ENCODE measurements at regions not wholly inside any gene's neighbourhood (a gene's known extent, or its start where the extent isn't known, plus 50 kb on each side); places are given as distances from the start of the nearest gene placed in this dataset.

GRCh38 chrX:149274516-149275105, 230.5 kb downstream of the IDS start:
- DNase-seq (ENCODE audit: low read depth), result no peak

GRCh38 chrX:149272690-149273463, 232.2 kb downstream of the IDS start:
- DNase-seq (ENCODE audit: low read depth), result no peak

GRCh38 chrX:149267878-149268813, 237.0 kb downstream of the IDS start:
- DNase-seq (ENCODE audit: low read depth), result no peak

DNA sequence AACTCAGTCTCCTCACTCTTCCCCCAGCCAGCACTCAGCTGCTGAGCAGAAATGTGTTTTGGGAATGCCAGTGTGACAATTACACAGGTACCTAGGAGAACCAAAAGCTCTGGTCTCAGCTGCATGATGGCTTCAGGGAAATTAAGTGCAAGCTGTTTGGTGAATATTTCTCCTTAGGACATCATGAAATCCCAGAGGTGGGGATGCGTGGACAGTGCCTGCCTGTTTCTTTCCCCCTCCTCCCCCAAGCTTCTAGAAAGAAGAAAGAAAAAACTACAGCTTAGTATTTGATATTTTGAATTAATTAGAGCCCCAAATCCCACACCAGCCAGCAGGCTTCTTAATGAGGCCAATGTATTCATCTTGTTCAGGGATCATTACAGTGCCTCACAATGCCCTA, 243.0 kb downstream of the IDS start:
- no peak for DNase-seq (ENCODE audit: low read depth)

- DNase-seq (ENCODE audit: low read depth), result no peak
Measured at GRCh38 chrX:149259241-149259640, 245.9 kb downstream of the IDS start.

GRCh38 chrX:149255860-149256259, 249.2 kb downstream of the IDS start:
- DNase-seq (ENCODE audit: low read depth), result no peak

DNA sequence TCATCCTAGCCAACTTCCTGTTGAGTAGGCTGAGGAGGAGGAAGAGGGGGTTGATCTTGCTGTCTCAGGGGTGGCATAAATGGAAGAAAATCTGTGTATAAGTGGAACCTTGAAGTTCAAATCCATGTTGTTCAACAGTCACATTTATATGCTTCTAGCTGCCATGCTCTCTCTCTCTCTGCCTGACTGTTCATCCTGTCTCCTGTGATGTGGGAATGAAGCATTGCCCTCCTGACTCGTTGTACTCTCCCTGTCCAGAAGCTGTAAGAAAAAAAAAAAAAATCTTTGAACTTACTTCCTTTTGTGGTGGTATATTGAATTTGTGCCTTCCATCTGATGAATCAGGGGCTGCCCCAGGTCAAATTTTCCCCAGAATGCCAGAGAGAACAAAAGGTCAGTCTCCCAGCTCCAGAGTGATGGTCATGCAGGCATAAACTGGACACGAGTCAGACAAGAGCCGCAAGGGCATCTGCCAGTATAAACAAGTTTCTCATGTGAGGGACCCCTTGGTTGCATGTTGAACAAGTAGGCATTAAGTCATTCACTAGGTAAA, 257.0 kb downstream of the IDS start:
- no peak for DNase-seq (ENCODE audit: low read depth)

- no peak for DNase-seq (ENCODE audit: low read depth)
Measured at GRCh38 chrX:149230689-149231088, 274.4 kb downstream of the IDS start.

DNA sequence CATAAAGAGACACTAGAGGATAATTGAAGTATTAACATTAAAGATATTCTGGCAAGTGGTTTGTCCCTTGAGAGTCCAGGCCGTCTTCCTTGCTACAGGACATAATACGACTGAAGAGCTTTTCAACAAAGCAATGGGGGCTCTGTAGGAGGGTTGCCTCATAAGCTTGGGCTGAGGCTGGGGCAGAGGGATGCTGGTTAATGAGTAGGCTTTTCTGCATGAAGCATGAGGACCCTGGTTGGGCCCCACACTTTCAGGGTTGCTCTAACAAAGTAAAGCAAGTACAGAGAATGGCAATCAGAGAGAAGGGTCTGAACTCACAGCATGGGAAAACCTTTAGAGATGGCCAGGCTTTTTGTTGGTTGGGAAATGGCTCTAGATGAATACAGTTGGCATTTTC, 281.3 kb downstream of the IDS start:
- DNase-seq (ENCODE audit: low read depth), result no peak

- no peak for DNase-seq (ENCODE audit: low read depth)
Measured at GRCh38 chrX:149222040-149222439, 283.1 kb downstream of the IDS start.

DNA sequence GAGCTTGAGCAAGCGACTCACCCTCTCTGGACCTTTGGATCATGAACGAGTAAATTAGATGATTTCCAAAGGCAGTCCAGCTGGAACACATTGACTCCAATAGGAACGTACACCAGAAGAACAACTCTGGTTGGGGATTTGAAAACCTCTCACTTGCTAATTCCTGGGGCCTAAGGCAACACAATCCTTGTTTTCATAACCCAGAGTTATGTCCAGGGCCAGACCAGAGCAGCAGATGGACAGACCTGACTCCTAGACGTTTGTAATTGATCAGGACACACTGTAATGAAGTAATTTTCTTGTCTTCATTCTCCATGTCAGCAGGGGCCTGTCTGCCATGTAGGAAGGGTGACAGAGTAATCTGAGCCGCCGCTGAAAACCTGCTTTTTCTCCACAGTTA, 283.9 kb downstream of the IDS start:
- DNase-seq (ENCODE audit: low read depth), result no peak

DNA sequence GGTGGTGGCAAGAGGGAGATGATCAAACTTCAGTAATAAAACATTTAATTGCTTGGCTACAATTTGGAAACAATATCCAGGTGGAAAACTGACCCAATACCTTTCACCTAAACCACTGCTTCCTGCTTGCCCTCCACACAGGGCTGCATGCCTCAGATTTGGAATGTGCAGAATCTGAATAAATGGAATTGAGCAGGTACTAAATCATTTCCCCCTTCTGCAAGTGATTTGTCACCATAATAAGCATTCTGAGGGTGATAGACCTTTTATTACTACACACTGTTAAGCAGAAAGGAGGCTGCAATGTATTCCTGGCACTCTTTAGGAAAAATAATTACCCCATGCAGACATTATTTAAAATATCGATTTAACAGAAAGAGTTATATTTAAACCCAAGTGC, 291.8 kb downstream of the IDS start:
- no peak for DNase-seq (ENCODE audit: low read depth)

DNA sequence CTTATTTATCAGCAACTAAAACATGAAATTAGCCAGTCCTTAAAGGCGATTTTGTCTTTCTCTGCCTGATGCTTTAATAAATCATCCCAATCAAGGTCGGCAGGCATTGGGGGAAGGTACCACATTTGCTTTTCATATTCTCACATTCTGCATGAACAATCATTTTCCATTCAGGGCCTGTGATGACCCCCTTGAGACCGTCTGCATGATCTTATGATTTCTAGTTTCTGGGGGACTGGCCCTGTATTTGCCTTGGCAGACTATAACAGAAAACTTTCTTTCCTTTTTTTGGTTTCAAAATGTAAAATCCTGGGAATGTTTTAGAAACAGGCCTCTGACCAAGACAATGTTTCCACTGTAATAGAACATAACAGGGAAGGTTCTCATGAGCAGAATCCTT, 296.8 kb downstream of the IDS start:
- DNase-seq (ENCODE audit: low read depth), result no peak

- no peak for DNase-seq (ENCODE audit: low read depth)
Measured at GRCh38 chrX:149207518-149207917, 297.6 kb downstream of the IDS start.

- DNase-seq (ENCODE audit: low read depth), result no peak
Measured at GRCh38 chrX:149205937-149206336, 299.2 kb downstream of the IDS start.

GRCh38 chrX:149205081-149205480, 300.0 kb downstream of the IDS start:
- DNase-seq (ENCODE audit: low read depth), result no peak

DNA sequence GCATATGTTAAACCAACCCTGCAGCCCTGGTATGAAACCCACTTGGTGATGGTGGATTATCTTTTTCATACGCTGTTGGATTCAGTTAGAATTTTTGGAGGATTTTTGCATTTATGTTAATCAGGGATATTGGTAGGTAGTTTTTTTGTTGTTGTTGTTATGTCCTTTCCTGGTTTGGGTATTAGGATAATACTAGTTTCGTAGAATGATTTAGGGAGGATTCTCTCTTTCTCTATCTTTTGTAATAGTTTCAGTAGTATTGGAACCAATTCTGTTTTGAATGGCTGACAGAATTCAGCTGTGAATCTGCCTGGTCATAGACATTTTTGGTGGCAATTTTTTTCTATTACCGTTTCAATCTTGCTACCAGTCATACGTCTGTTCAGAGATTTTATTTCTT, 305.4 kb downstream of the IDS start:
- no peak for DNase-seq (ENCODE audit: low read depth)

DNA sequence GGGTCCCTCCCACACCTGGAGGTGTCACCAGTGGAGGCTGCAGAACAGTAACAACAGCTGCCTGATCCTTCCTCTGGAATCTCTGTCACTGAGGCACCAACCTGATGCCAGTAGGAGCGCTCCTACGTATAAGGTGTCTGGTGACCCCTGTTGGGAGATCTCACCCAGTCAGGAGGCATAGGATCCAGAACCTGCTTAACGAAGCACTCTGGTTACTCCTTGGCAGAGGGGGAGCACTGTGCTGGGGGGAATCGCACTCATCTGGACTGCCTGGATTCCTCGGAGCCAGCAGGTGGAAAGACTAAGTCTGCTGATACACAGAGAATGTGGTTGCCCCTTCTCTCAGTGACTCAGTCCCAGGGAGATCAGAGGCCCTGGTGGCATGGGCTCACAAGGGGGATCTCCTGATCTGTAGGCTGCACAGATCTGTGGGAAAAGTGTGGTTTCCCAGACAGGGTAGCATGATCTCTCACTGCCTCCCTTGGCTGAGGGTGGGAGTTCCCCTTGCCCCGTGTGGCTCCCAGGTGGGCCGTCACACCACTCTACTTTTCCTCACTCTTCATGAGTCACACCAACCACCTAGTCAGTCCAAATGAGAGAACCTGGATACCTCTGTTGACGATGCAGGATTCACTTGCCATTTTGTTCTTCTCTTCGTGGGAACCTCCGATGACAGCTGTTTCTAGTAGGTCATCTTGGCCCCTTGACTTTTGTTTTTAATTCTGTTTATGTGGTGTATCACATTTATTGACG, 305.9 kb downstream of the IDS start:
- DNase-seq (ENCODE audit: low read depth), result no peak

DNA sequence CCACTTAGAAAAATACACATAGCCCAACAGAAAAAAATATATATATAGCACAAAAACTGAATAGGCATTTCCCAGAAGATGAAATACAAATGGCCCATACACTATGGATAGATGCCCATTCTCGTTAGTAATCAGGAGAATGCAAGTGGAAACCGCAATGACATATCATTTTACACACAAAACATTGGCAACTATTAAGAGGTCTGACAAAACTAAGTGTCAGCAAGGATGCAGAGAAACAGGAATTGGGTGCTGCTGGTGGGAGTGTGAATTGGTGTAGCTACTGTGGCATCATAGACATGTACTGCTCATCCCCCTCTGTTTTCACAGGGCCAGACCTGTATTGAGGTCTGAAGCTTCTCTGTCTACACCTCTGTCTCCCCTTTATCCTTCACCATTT, 320.0 kb downstream of the IDS start:
- no peak for DNase-seq (ENCODE audit: low read depth)

DNA sequence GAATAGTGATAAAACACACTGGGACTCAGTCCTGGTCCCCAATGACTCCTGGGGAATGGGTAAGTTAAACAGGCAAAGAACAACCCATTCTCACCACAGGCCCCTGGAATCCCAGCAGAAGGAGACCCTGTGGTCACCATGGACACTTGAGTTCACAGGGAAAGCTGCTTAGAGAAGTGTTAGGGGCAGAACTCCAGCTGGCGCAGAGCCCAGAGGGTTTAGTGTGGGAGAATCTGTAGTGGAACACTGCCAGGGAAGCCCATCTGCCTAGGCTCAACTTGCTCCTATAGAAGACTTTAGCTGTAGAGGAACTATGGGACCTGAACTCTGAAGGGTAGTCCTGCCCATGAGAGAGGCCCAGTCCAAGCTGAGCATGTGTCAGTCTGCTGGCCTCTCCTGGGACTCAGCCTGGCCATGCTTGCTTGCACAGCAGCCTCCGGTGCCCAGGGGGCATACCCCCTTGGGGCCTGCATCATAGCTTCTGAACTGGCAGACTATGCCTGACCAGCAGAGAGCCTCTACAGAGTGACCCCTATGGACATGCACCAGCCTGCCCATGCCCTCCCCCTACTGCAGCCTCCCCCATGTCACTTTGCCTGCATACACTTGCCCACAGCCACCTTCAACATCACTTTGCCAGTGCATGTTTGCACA, 343.5 kb downstream of the IDS start:
- DNase-seq (ENCODE audit: low read depth), result no peak

DNA sequence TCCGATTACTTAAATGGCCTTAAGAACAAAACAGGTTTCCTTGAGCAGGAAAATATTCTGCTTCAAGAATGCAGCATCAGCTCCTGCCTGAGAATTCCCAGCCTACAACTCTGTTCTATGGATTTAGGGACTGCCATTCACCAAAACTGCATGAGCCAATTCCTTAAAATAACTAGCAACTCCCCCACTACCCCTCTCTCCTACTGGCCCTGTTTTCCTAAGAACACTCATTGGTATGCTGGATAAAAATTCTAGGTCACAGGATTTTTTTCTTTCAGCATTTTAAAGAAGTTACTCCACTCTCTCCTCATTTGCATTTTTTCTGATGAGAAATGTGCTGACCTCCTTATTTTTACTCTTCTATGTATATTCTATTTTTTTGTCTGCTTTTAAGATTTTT, 347.1 kb downstream of the IDS start:
- no peak for DNase-seq (ENCODE audit: low read depth)
